Kidney (tissue), 13 donors: ENCODE measurements at regions not wholly inside any gene's neighbourhood (a gene's known extent, or its start where the extent isn't known, plus 50 kb on each side); places are given as distances from the start of the nearest gene placed in this dataset.

Experiments used
- DNase-seq, 5 donors: peaks; one replicate each; pipeline ENCODE4 v3.0.0-alpha.2; 2013 to 2020
- FAIRE-seq: peaks from 2 replicates; lab custom pipeline; 2012; peaks lifted over from hg19 to GRCh38; lab: Jason Lieb, UNC
- H3K27ac ChIP-seq, 2 donors: one replicate each; pipeline ENCODE4 v1.7.0; 2013; ENCODE audit warnings: low read depth in 2 of 2, low read length in 2 of 2, inconsistent platforms in 1 of 2
- H3K27me3 ChIP-seq: one replicate; pipeline ENCODE4 v1.7.1; 2013; ENCODE audit warnings: low read length, inconsistent platforms; ENCODE audit not compliant: control insufficient read depth, insufficient read depth
- H3K36me3 ChIP-seq, 3 donors: one replicate each; pipeline versions ENCODE4 v1.7.0 to v1.7.1; 2013; ENCODE audit warnings: low read length in 3 of 3, control low read depth in 1 of 3, inconsistent platforms in 1 of 3; ENCODE audit not compliant: insufficient read depth in 3 of 3, control insufficient read depth in 2 of 3
- H3K4me1 ChIP-seq, 3 donors: one replicate each; pipeline versions ENCODE4 v1.7.0 to v1.7.1; 2013; ENCODE audit warnings: low read length in 3 of 3, inconsistent platforms in 1 of 3, low read depth in 1 of 3; ENCODE audit not compliant: control insufficient read depth in 2 of 3, insufficient read depth in 2 of 3
- H3K4me3 ChIP-seq, 3 donors: one replicate each; pipeline versions ENCODE4 v1.7.0 to v1.8.1; 2013; ENCODE audit warnings: low read length in 3 of 3, control low read depth in 1 of 3, inconsistent platforms in 1 of 3
- H3K9ac ChIP-seq, 3 donors: one replicate each; pipeline versions ENCODE4 v1.7.0 to v1.7.1; 2013; ENCODE audit warnings: low read length in 3 of 3, control low read depth in 1 of 3, inconsistent platforms in 1 of 3
- H3K9me3 ChIP-seq, 3 donors: one replicate each; pipeline versions ENCODE4 v1.7.0 to v1.7.1; 2013; ENCODE audit warnings: low read length in 3 of 3, control low read depth in 1 of 3, inconsistent platforms in 1 of 3; ENCODE audit not compliant: control insufficient read depth in 2 of 3, insufficient read depth in 1 of 3
- CTCF ChIP-seq: IDR thresholded peaks from 3 replicates; pipeline ENCODE4 v1.5.1; 2012; ENCODE audit warnings: mild to moderate bottlenecking, moderate library complexity, borderline replicate concordance; ENCODE audit not compliant: insufficient read depth; ENCODE audit errors: extremely low read depth
- intact Hi-C: fragments of 100-400 bp; cut with DNase I; formaldehyde crosslinking; loops from one replicate; pipeline ENCODE4 v1.11.1; 2022
- donor health status: control.
- donor health status: control.
- donor health status: control.
- donor health status: control.
- donor health status: control.
- donor health status: DM: yes; HTN: yes; CAD: no.
- donor health status: Normal renal cell carcinoma (clear cell type).

GRCh38 chr7:52525772-52526341, 509.6 kb upstream of the POM121L12 start:
- no peak for FAIRE-seq
- no peak for DNase-seq
- Histone ChIP-seq H3K9ac (no peak overlapping the region), H3K27ac (no peak overlapping the region), H3K36me3 (no peaks in the 10 kb centered on the region), H3K4me3 (no peak overlapping the region), H3K9me3 (no peaks in the 10 kb centered on the region), H3K4me1 (no peaks in the 10 kb centered on the region), H3K27me3 (no peaks in the 10 kb centered on the region)
- intact Hi-C loops = no loop called here
- TF ChIP-seq CTCF = no peak

GRCh38 chr7:52518869-52519268, 516.6 kb upstream of the POM121L12 start:
- intact Hi-C loops = no loop called here
- Histone ChIP-seq H3K27me3 (no peaks in the 10 kb centered on the region), H3K36me3 (no peaks in the 10 kb centered on the region), H3K9me3 (peaks cover 0 to 9% (median 0%) of the 10 kb centered on the region in 3 donors), H3K27ac (no peak overlapping the region), H3K4me3 (no peak overlapping the region), H3K4me1 (no peaks in the 10 kb centered on the region), H3K9ac (no peak overlapping the region)
- FAIRE-seq (no peak), DNase-seq (no peak)
- no peak for TF ChIP-seq CTCF

GRCh38 chr7:52512656-52513055, 522.8 kb upstream of the POM121L12 start:
- H3K27me3 ChIP-seq = no peaks in the 10 kb centered on the region
- intact Hi-C loops = no loop called here
- FAIRE-seq = no peak
- no peak overlapping the region for H3K9ac ChIP-seq
- TF ChIP-seq CTCF = no peak
- no peaks in the 10 kb centered on the region for H3K4me1 ChIP-seq
- no peak overlapping the region for H3K4me3 ChIP-seq
- H3K27ac ChIP-seq = no peak overlapping the region
- H3K9me3 ChIP-seq = peaks cover 0 to 2% (median 0%) of the 10 kb centered on the region in 3 donors
- H3K36me3 ChIP-seq = no peaks in the 10 kb centered on the region
- DNase-seq = no peak
